MM.1S (cell line): ENCODE measurements at regions not wholly inside any gene's neighbourhood (a gene's known extent, or its start where the extent isn't known, plus 50 kb on each side); places are given as distances from the start of the nearest gene placed in this dataset.

Experiments used
- DNase-seq: peaks from one replicate; pipeline ENCODE4 v3.0.0-alpha.2; 2015
- H2AFZ ChIP-seq: fragments of 300-600 bp; sonication (generic); 2 replicates; pipeline ENCODE4 v1.6.0; 2016; ENCODE audit warnings: antibody characterized with exemption, low read length
- H3F3A ChIP-seq: fragments of 300-600 bp; sonication (generic); 2 replicates; pipeline ENCODE4 v1.6.1; 2016; ENCODE audit warnings: mild to moderate bottlenecking, antibody characterized with exemption, low read length, moderate library complexity, mixed read lengths; ENCODE audit not compliant: insufficient read depth
- H3K27ac ChIP-seq: fragments of 300-600 bp; sonication (generic); 2 replicates; pipeline ENCODE4 v1.5.1; 2016; ENCODE audit warnings: mild to moderate bottlenecking, low read length
- H3K27me3 ChIP-seq: fragments of 300-600 bp; sonication (generic); replicated peaks from 2 replicates; pipeline ENCODE4 v1.6.0; 2016; ENCODE audit warnings: low read length; ENCODE audit not compliant: insufficient read depth
- H3K36me3 ChIP-seq: fragments of 300-600 bp; sonication (generic); replicated peaks from 2 replicates; pipeline ENCODE4 v1.6.1; 2016; ENCODE audit warnings: mild to moderate bottlenecking, low read length, mixed read lengths; ENCODE audit not compliant: insufficient read depth
- H3K4me1 ChIP-seq: fragments of 300-600 bp; sonication (generic); 2 replicates; pipeline ENCODE4 v1.6.1; 2016; ENCODE audit warnings: low read length, mixed read lengths
- H3K4me2 ChIP-seq: fragments of 300-600 bp; sonication (generic); 2 replicates; pipeline ENCODE4 v1.6.0; 2016; ENCODE audit warnings: low read depth, low read length
- H3K4me3 ChIP-seq: fragments of 300-600 bp; sonication (generic); 2 replicates; pipeline ENCODE4 v1.5.1; 2016; ENCODE audit warnings: low read length, mixed read lengths
- H3K79me2 ChIP-seq: fragments of 300-600 bp; sonication (generic); 2 replicates; pipeline ENCODE4 v1.6.1; 2016; ENCODE audit warnings: mixed run types, low read length, mixed read lengths
- H3K9ac ChIP-seq: fragments of 300-600 bp; sonication (generic); 2 replicates; pipeline ENCODE4 v1.6.1; 2016; ENCODE audit warnings: low read length, mixed read lengths
- H3K9me2 ChIP-seq: fragments of 300-600 bp; sonication (generic); replicated peaks from 2 replicates; pipeline ENCODE4 v1.6.1; 2016; ENCODE audit warnings: mild to moderate bottlenecking, low read length, mixed read lengths; ENCODE audit not compliant: insufficient read depth
- H3K9me3 ChIP-seq: fragments of 300-600 bp; sonication (generic); replicated peaks from 2 replicates; pipeline ENCODE4 v1.6.1; 2016; ENCODE audit warnings: mild to moderate bottlenecking, low read length, mixed read lengths; ENCODE audit not compliant: insufficient read depth
- H4K20me1 ChIP-seq: fragments of 300-600 bp; sonication (generic); 2 replicates; pipeline ENCODE4 v1.6.1; 2016; ENCODE audit warnings: mild to moderate bottlenecking, low read length, moderate library complexity, mixed read lengths; ENCODE audit not compliant: insufficient read depth
- CTCF ChIP-seq: fragments of 300-600 bp; sonication (generic); IDR thresholded peaks from 2 replicates; pipeline ENCODE4 v1.5.1; 2016; ENCODE audit warnings: antibody characterized with exemption, low read length, mixed read lengths
- EZH2 ChIP-seq: fragments of 300-600 bp; sonication (generic); optimal IDR thresholded peaks from 2 replicates; pipeline ENCODE3; 2017; ENCODE audit warnings: low read depth, mild to moderate bottlenecking, antibody characterized with exemption, low read length, mixed read lengths
- EZH2phosphoT487 ChIP-seq: fragments of 300-600 bp; sonication (generic); IDR thresholded peaks from 2 replicates; pipeline ENCODE4 v1.6.1; 2018; ENCODE audit warnings: antibody characterized with exemption, low read length

- Histone ChIP-seq H3K4me3 (no peak overlapping the region), H3K27me3 (no peaks in the 10 kb centered on the region), H3K36me3 (no peaks in the 10 kb centered on the region), H2AFZ (no peak overlapping the region), H3K9ac (no peak overlapping the region), H3K9me3 (no peaks in the 10 kb centered on the region), H3K4me2 (no peak overlapping the region), H3K4me1 (no peaks in the 10 kb centered on the region), H3F3A (no peaks in the 10 kb centered on the region), H4K20me1 (no peaks in the 10 kb centered on the region), H3K9me2 (no peaks in the 10 kb centered on the region), H3K79me2 (no peaks in the 10 kb centered on the region), H3K27ac (no peak overlapping the region)
- DNase-seq = no peak
- TF ChIP-seq EZH2 = no peak
- no peak for TF ChIP-seq CTCF
- TF ChIP-seq EZH2phosphoT487 = no peak
These were observed 216.7 kb downstream of the TMX3 start for GRCh38 chr18:68498185-68498584.

- Histone ChIP-seq H3K9ac (no peak overlapping the region), H3K4me1 (no peaks in the 10 kb centered on the region), H3K9me3 (no peaks in the 10 kb centered on the region), H3K79me2 (no peaks in the 10 kb centered on the region), H3F3A (no peaks in the 10 kb centered on the region), H3K27me3 (no peaks in the 10 kb centered on the region), H3K27ac (no peak overlapping the region), H4K20me1 (no peaks in the 10 kb centered on the region), H3K9me2 (no peaks in the 10 kb centered on the region), H3K4me2 (no peak overlapping the region), H2AFZ (no peak overlapping the region), H3K4me3 (no peak overlapping the region), H3K36me3 (no peaks in the 10 kb centered on the region)
- no peak for TF ChIP-seq CTCF
- TF ChIP-seq EZH2phosphoT487 = no peak
- TF ChIP-seq EZH2 = no peak
- no peak for DNase-seq
These were observed 219.9 kb downstream of the TMX3 start for GRCh38 chr18:68494802-68495581.

- Histone ChIP-seq H4K20me1 (no peaks in the 10 kb centered on the region), H3K27me3 (no peaks in the 10 kb centered on the region), H3K9ac (no peak overlapping the region), H3K36me3 (no peaks in the 10 kb centered on the region), H3K27ac (no peak overlapping the region), H3K9me3 (no peaks in the 10 kb centered on the region), H3K79me2 (no peaks in the 10 kb centered on the region), H3K4me3 (no peak overlapping the region), H3K4me1 (no peaks in the 10 kb centered on the region), H3K4me2 (no peak overlapping the region), H3F3A (no peaks in the 10 kb centered on the region), H2AFZ (no peak overlapping the region), H3K9me2 (no peaks in the 10 kb centered on the region)
- TF ChIP-seq CTCF (no peak), EZH2phosphoT487 (no peak), EZH2 (no peak)
- no peak for DNase-seq
These were observed 225.7 kb downstream of the TMX3 start for GRCh38 chr18:68489013-68489792.
